Lower lobe of right lung (tissue), 2 donors: ENCODE measurements at regions not wholly inside any gene's neighbourhood (a gene's known extent, or its start where the extent isn't known, plus 50 kb on each side); places are given as distances from the start of the nearest gene placed in this dataset.

Source experiments
- ATAC-seq, 2 donors: fragments of 200-7000 bp; cut with Tn5 transposase; one replicate each; pipeline ENCODE4 v1.9.1; 2020 to 2022; ENCODE audit warnings: mild to moderate bottlenecking in 2 of 2, moderate library complexity in 2 of 2
- DNase-seq: peaks from one replicate; pipeline ENCODE4 v3.0.0-alpha.2; 2020
- H3K27ac ChIP-seq: fragments of 200-600 bp; one replicate; pipeline ENCODE4 v1.8.0; 2022
- H3K27me3 ChIP-seq: fragments of 200-600 bp; one replicate; pipeline ENCODE4 v1.8.0; 2022; ENCODE audit warnings: low read depth
- H3K36me3 ChIP-seq: fragments of 200-600 bp; one replicate; pipeline ENCODE4 v1.8.0; 2022; ENCODE audit warnings: mild to moderate bottlenecking
- H3K4me1 ChIP-seq: fragments of 200-600 bp; one replicate; pipeline ENCODE4 v1.8.0; 2022
- H3K4me3 ChIP-seq: fragments of 200-600 bp; one replicate; pipeline ENCODE4 v1.8.0; 2022; ENCODE audit warnings: mild to moderate bottlenecking
- H3K9me3 ChIP-seq: fragments of 200-600 bp; one replicate; pipeline ENCODE4 v1.8.0; 2022
- CTCF ChIP-seq: fragments of 200-600 bp; IDR thresholded peaks from one replicate; pipeline ENCODE4 v1.8.0; 2022; ENCODE audit warnings: antibody characterized with exemption, mild to moderate bottlenecking
- intact Hi-C: fragments of 100-400 bp; cut with DNase I; formaldehyde crosslinking; loops from one replicate; pipeline ENCODE4 v1.11.0; 2022
- donor health status: DM: no; HTN: yes; CAD: no; lungs with severe emphysema.

DNA sequence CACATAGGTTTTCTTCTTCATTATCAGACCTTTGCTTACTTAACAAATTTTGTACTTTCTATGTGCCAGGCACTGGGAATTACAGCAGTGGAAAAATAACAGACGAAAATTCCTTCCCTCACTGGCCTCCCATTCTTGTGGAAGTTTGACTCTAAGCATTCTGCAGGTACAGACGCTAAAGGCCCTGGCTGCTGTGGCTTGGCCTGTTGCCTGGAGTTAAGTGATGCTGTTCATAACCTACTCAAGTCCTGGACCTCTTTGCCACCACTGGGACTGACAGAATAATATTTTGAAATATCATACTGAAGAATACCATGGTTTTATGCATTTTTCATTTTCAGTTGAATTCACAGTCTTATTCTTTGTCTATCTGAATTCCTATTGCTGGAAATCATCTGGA lies 97.3 kb upstream of the SPATA31C2 start:
- no peaks in the 10 kb centered on the region for H3K27me3 ChIP-seq
- TF ChIP-seq CTCF, result no peak
- H3K9me3 ChIP-seq, result no peaks in the 10 kb centered on the region
- no peak overlapping the region for H3K4me3 ChIP-seq
- no peak overlapping the region for H3K27ac ChIP-seq
- intact Hi-C loops, result no loop called here
- no peak for ATAC-seq
- H3K36me3 ChIP-seq, result no peaks in the 10 kb centered on the region
- no peak for DNase-seq
- no peaks in the 10 kb centered on the region for H3K4me1 ChIP-seq

GRCh38 chr9:88234114-88234513 lies 95.8 kb upstream of the SPATA31C2 start:
- Histone ChIP-seq H3K4me1 (no peaks in the 10 kb centered on the region), H3K4me3 (no peak overlapping the region), H3K36me3 (no peaks in the 10 kb centered on the region), H3K9me3 (no peaks in the 10 kb centered on the region), H3K27me3 (no peaks in the 10 kb centered on the region), H3K27ac (no peak overlapping the region)
- DNase-seq, result no peak
- no peak for TF ChIP-seq CTCF
- ATAC-seq, result no peak
- intact Hi-C loops, result no loop called here

- DNase-seq, result no peak
- Histone ChIP-seq H3K4me1 (no peaks in the 10 kb centered on the region), H3K27me3 (no peaks in the 10 kb centered on the region), H3K9me3 (no peaks in the 10 kb centered on the region), H3K4me3 (no peak overlapping the region), H3K36me3 (no peaks in the 10 kb centered on the region), H3K27ac (no peak overlapping the region)
- ATAC-seq, result no peak
- intact Hi-C loops, result no loop called here
- TF ChIP-seq CTCF, result no peak
Measured at GRCh38 chr9:88233091-88233490, 94.8 kb upstream of the SPATA31C2 start.

GRCh38 chr9:88230612-88231011 lies 92.3 kb upstream of the SPATA31C2 start:
- Histone ChIP-seq H3K27me3 (no peaks in the 10 kb centered on the region), H3K4me1 (no peaks in the 10 kb centered on the region), H3K36me3 (no peaks in the 10 kb centered on the region), H3K27ac (no peak overlapping the region), H3K9me3 (no peaks in the 10 kb centered on the region), H3K4me3 (no peak overlapping the region)
- DNase-seq (no peak), ATAC-seq (no peak)
- intact Hi-C loops, result no loop called here
- no peak for TF ChIP-seq CTCF

- no peak for DNase-seq
Measured at GRCh38 chr9:88229434-88229833, 91.2 kb upstream of the SPATA31C2 start.

More at GRCh38 chr9:88229434-88229833, 91.2 kb upstream of the SPATA31C2 start:
- H3K27ac ChIP-seq, result no peak overlapping the region
- H3K4me1 ChIP-seq, result no peaks in the 10 kb centered on the region
- H3K4me3 ChIP-seq, result no peak overlapping the region
- H3K27me3 ChIP-seq, result no peaks in the 10 kb centered on the region
- ATAC-seq, result no peak
- H3K9me3 ChIP-seq, result no peaks in the 10 kb centered on the region
- intact Hi-C loops, result no loop called here
- no peaks in the 10 kb centered on the region for H3K36me3 ChIP-seq
- no peak for TF ChIP-seq CTCF
